ENCODE measurements at regions not wholly inside any gene's neighbourhood (a gene's known extent, or its start where the extent isn't known, plus 50 kb on each side); places are given as distances from the start of the nearest gene placed in this dataset.

- Histone ChIP-seq H3K4me2 (ENCODE audit: insufficient read depth, insufficient read length, low read length) (no peak overlapping the region), H2BK15ac (ENCODE audit: low read depth, low read length) (no peak overlapping the region), H3T11ph (ENCODE audit: low read length) (no peak overlapping the region), H3K23ac (ENCODE audit: insufficient read length, low read depth, low read length) (no peak overlapping the region), H4K20me1 (ENCODE audit: control insufficient read depth, insufficient read depth, insufficient read length) (no peaks in the 10 kb centered on the region), H2BK120ac (ENCODE audit: low read depth, low read length, poor library complexity, severe bottlenecking) (no peak overlapping the region), H3K79me2 (ENCODE audit: insufficient read depth, low read length) (no peaks in the 10 kb centered on the region), H3K27me3 (ENCODE audit: insufficient read depth, low read length) (no peaks in the 10 kb centered on the region), H2AK5ac (ENCODE audit: insufficient read length, low read length) (no peak overlapping the region), H3K79me1 (ENCODE audit: insufficient read depth, low read depth, low read length, poor library complexity, severe bottlenecking) (no peaks in the 10 kb centered on the region), H3K4ac (ENCODE audit: low read depth, low read length) (no peak overlapping the region), H4K91ac (ENCODE audit: insufficient read length, low read depth, low read length) (no peak overlapping the region), H4K8ac (replicated peaks; ENCODE audit: insufficient read length, low read depth, low read length) (no peak overlapping the region), H3K23me2 (ENCODE audit: insufficient read length, low read depth, low read length, poor library complexity, severe bottlenecking) (no peaks in the 10 kb centered on the region), H2AFZ (ENCODE audit: low read length) (no peak overlapping the region), H2BK12ac (ENCODE audit: insufficient read length, low read depth, low read length) (no peak overlapping the region), H3K9me3 (ENCODE audit: control insufficient read depth, low read depth, low read length) (peaks cover 8% of the 10 kb centered on the region), H4K5ac (ENCODE audit: insufficient read length, low read depth, low read length) (no peak overlapping the region), H2BK20ac (ENCODE audit: low read depth, low read length, poor library complexity, severe bottlenecking) (no peak overlapping the region), H3K4me1 (ENCODE audit: insufficient read depth, low read length) (no peaks in the 10 kb centered on the region), H3K18ac (ENCODE audit: insufficient read length, low read depth, low read length) (no peak overlapping the region), H3K9ac (ENCODE audit: extremely low read depth, insufficient read length, low read length) (no peak overlapping the region), H3K56ac (ENCODE audit: insufficient read length, low read depth, low read length) (no peak overlapping the region), H2BK5ac (ENCODE audit: insufficient read length, low read length) (no peak overlapping the region), H3K14ac (ENCODE audit: insufficient read depth, low read length) (no peak overlapping the region), H3K27ac (ENCODE audit: insufficient read length, low read depth, low read length) (no peak overlapping the region)
- Mint-ChIP-seq H3K27me3 (ENCODE audit: low read depth) (no peaks in the 10 kb centered on the region), H3K27ac (no peak overlapping the region), H3K36me3 (ENCODE audit: insufficient read depth in 1 of 3, low read depth in 3 of 3) (peaks cover 7 to 49% (median 16%) of the 10 kb centered on the region in 3 experiments), H3K9me3 (peaks cover 40 to 55% of the 10 kb centered on the region in 2 experiments), H3K4me3 (no peak overlapping the region), H3K4me1 (no peaks in the 10 kb centered on the region)
- WGBS (ENCODE audit: extremely low coverage, insufficient read length, low lambda C conversion rate), result no CpG with 5 or more reads among the region's 3 CpGs
- no peak for DNase-seq
- peak; percentile 76 for TF ChIP-seq CTCF (conservative IDR thresholded peaks at IDR 0.05)
These were observed 1030.4 kb upstream of the CADM2 start for GRCh38 chr3:83928391-83928790.
